Naive thymus-derived CD8-positive, alpha-beta T cell (primary cell): ENCODE measurements at regions not wholly inside any gene's neighbourhood (a gene's known extent, or its start where the extent isn't known, plus 50 kb on each side); places are given as distances from the start of the nearest gene placed in this dataset.
"Not testable (repeated sequence)": the region's sequence is repeated elsewhere in the genome, so short reads cannot be mapped to it uniquely, and the experiment has no call there.

ENCODE experiments used
- ATAC-seq, 2 donors: fragments of 150-1000 bp; cut with Tn5 transposase in 1 of 2; sonication (Bioruptor Pico), chemical (Tn5 transposase) in 1 of 2; 1 replicate in 1 of 2; 2 replicates in 1 of 2; pipeline ENCODE4 v1.10.0; 2021; ENCODE audit warnings: mild to moderate bottlenecking in 2 of 2, moderate library complexity in 2 of 2
- POLR2A ChIA-PET: fragments of 350-600 bp; sonication (Branson Sonifier 250); formaldehyde crosslinking; loops from one replicate; lab custom pipeline; 2021; ENCODE audit warnings: antibody characterized with exemption; lab: Charles Lee
- DNase-seq, 10 donors: peaks; one replicate each; pipeline versions ENCODE4 v3.0.0 to v3.0.0-alpha.2; 2020 to 2022
- H3K27ac Mint-ChIP-seq, 10 donors: one replicate each; pipeline ENCODE4 v1.8.0; 2020 to 2022; ENCODE audit warnings: mild to moderate bottlenecking in 10 of 10, mixed read lengths in 10 of 10, moderate library complexity in 4 of 10, inconsistent platforms in 1 of 10
- H3K27me3 Mint-ChIP-seq, 5 donors: one replicate each; pipeline ENCODE4 v1.8.0; 2021 to 2022; ENCODE audit warnings: mixed read lengths in 5 of 5
- H3K36me3 Mint-ChIP-seq, 3 donors: one replicate each; pipeline ENCODE4 v1.8.0; 2020 to 2022; ENCODE audit warnings: mixed read lengths in 3 of 3, mild to moderate bottlenecking in 2 of 3, inconsistent platforms in 1 of 3
- H3K4me1 Mint-ChIP-seq, 4 donors: one replicate each; pipeline ENCODE4 v1.8.0; 2021 to 2022; ENCODE audit warnings: mixed read lengths in 4 of 4
- H3K4me3 Mint-ChIP-seq, 10 donors: one replicate each; pipeline ENCODE4 v1.8.0; 2020 to 2022; ENCODE audit warnings: mild to moderate bottlenecking in 10 of 10, mixed read lengths in 10 of 10, moderate library complexity in 6 of 10, inconsistent platforms in 1 of 10
- H3K9me3 Mint-ChIP-seq, 9 donors: one replicate each; pipeline ENCODE4 v1.8.0; 2020 to 2022; ENCODE audit warnings: mixed read lengths in 9 of 9, mild to moderate bottlenecking in 3 of 9, inconsistent platforms in 1 of 9, moderate library complexity in 1 of 9

GRCh38 chr22:11627036-11627435 lies 3901.0 kb upstream of the OR11H1 start:
- Mint-ChIP-seq H3K9me3 (peaks cover 10 to 75% (median 42%) of the 10 kb centered on the region in 9 donors), H3K36me3 (peaks cover 0 to 20% (median 14%) of the 10 kb centered on the region in 3 donors)
- DNase-seq, H3K4me3 Mint-ChIP-seq, H3K27ac Mint-ChIP-seq, ATAC-seq, POLR2A ChIA-PET, H3K27me3 Mint-ChIP-seq, H3K4me1 Mint-ChIP-seq: not testable (repeated sequence)

- H3K36me3 Mint-ChIP-seq, result peaks cover 0 to 20% (median 14%) of the 10 kb centered on the region in 3 donors
- no peaks in the 10 kb centered on the region for H3K4me1 Mint-ChIP-seq
- H3K4me3 Mint-ChIP-seq, result no peak overlapping the region
- no peaks in the 10 kb centered on the region for H3K27me3 Mint-ChIP-seq
- ATAC-seq (no peak), DNase-seq (no peak)
- H3K27ac Mint-ChIP-seq, result no peak overlapping the region
- POLR2A ChIA-PET, result no interaction called here
- peaks cover 7 to 72% (median 39%) of the 10 kb centered on the region in 9 donors for H3K9me3 Mint-ChIP-seq
These were observed 3900.6 kb upstream of the OR11H1 start for GRCh38 chr22:11627436-11627797.

GRCh38 chr22:11627798-11628650 lies 3900.0 kb upstream of the OR11H1 start:
- Mint-ChIP-seq H3K27ac (no peak overlapping the region), H3K9me3 (peaks cover 5 to 68% (median 38%) of the 10 kb centered on the region in 9 donors), H3K27me3 (no peaks in the 10 kb centered on the region), H3K36me3 (peaks cover 0 to 20% (median 14%) of the 10 kb centered on the region in 3 donors), H3K4me3 (no peak overlapping the region), H3K4me1 (no peaks in the 10 kb centered on the region)
- ATAC-seq, result no peak
- POLR2A ChIA-PET, result no interaction called here
- no peak for DNase-seq

- ATAC-seq, result no peak
- H3K36me3 Mint-ChIP-seq, result peaks cover 0 to 20% (median 14%) of the 10 kb centered on the region in 3 donors
- H3K9me3 Mint-ChIP-seq, result peaks cover 5 to 62% (median 34%) of the 10 kb centered on the region in 9 donors
- POLR2A ChIA-PET, result no interaction called here
- DNase-seq, result no peak
- no peak overlapping the region for H3K4me3 Mint-ChIP-seq
- no peaks in the 10 kb centered on the region for H3K27me3 Mint-ChIP-seq
- no peaks in the 10 kb centered on the region for H3K4me1 Mint-ChIP-seq
- no peak overlapping the region for H3K27ac Mint-ChIP-seq
These were observed 3899.1 kb upstream of the OR11H1 start for GRCh38 chr22:11628651-11629511.

GRCh38 chr22:11629661-11630385 lies 3898.2 kb upstream of the OR11H1 start:
- Mint-ChIP-seq H3K27ac (no peak overlapping the region), H3K4me1 (no peaks in the 10 kb centered on the region), H3K27me3 (no peaks in the 10 kb centered on the region), H3K4me3 (no peak overlapping the region), H3K36me3 (peaks cover 0 to 20% (median 14%) of the 10 kb centered on the region in 3 donors), H3K9me3 (peaks cover 2 to 55% (median 29%) of the 10 kb centered on the region in 9 donors)
- ATAC-seq (no peak), DNase-seq (no peak)
- POLR2A ChIA-PET, result no interaction called here

GRCh38 chr22:11630386-11631084 lies 3897.5 kb upstream of the OR11H1 start:
- H3K4me3 Mint-ChIP-seq, H3K4me1 Mint-ChIP-seq, H3K27me3 Mint-ChIP-seq, H3K27ac Mint-ChIP-seq, ATAC-seq, DNase-seq, POLR2A ChIA-PET: not testable (repeated sequence)
- Mint-ChIP-seq H3K36me3 (peaks cover 0 to 20% (median 14%) of the 10 kb centered on the region in 3 donors), H3K9me3 (peaks cover 0 to 49% (median 24%) of the 10 kb centered on the region in 9 donors)
